GM12865 (cell line): ENCODE measurements at regions not wholly inside any gene's neighbourhood (a gene's known extent, or its start where the extent isn't known, plus 50 kb on each side); places are given as distances from the start of the nearest gene placed in this dataset.

ENCODE experiments used
- DNase-seq: peaks from one replicate; pipeline ENCODE4 v3.0.0; 2010; ENCODE audit warnings: low read depth
- H3K4me3 ChIP-seq: 2 replicates; pipeline ENCODE4 v1.5.1; 2011; ENCODE audit warnings: mild to moderate bottlenecking, low read depth, low read length, control low read depth
- TF ChIP-seq, protein P1 (sequence below): IDR thresholded peaks from 2 replicates; pipeline ENCODE4 v1.5.1; 2011; ENCODE audit warnings: low read length, control low read depth, low read depth, inconsistent platforms; ENCODE audit not compliant: insufficient read depth; ENCODE audit errors: missing control alignments

DNA sequence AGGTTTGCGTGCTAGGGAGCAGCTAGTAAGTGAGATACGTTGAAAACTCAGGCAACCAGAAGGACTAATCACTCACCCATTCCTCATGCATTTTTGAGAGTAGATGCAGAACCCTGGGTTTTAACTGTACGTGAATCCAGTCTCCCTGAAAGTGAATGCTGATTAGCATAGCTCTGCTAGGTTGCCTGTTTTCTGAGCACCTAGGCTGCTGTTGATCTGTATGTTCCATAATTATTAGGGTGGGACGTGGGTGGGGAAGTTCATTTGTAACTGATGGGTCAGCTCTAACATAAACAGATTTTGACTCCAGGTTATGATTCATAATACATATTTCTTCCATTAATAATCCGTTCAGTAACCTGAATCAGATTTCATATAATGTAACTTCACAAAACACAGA lies 379.0 kb upstream of the FANCL start:
- no peak overlapping the region for H3K4me3 ChIP-seq
- DNase-seq, result no peak
- TF ChIP-seq, protein P1, sequence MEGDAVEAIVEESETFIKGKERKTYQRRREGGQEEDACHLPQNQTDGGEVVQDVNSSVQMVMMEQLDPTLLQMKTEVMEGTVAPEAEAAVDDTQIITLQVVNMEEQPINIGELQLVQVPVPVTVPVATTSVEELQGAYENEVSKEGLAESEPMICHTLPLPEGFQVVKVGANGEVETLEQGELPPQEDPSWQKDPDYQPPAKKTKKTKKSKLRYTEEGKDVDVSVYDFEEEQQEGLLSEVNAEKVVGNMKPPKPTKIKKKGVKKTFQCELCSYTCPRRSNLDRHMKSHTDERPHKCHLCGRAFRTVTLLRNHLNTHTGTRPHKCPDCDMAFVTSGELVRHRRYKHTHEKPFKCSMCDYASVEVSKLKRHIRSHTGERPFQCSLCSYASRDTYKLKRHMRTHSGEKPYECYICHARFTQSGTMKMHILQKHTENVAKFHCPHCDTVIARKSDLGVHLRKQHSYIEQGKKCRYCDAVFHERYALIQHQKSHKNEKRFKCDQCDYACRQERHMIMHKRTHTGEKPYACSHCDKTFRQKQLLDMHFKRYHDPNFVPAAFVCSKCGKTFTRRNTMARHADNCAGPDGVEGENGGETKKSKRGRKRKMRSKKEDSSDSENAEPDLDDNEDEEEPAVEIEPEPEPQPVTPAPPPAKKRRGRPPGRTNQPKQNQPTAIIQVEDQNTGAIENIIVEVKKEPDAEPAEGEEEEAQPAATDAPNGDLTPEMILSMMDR, result no peak

DNA sequence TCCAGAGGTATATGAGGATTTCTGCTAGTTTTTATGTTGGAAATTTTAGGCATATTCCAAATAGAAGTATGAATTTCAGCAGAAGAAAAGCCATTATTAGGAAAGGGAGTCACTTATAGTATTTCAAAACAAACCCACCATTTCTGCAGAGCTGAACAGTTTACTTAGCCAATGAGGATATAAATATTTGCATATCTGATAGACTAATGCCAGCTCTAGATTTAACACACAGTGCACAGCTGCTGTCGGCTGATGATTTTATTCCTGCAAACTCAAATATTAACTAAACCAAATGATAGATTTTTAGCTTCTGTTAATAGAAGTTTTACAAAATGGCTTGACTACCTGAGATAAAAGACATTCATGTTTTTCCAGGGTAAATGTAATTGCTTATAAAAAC lies 375.8 kb upstream of the FANCL start:
- no peak overlapping the region for H3K4me3 ChIP-seq
- DNase-seq, result no peak
- TF ChIP-seq, protein P1, result no peak

DNA sequence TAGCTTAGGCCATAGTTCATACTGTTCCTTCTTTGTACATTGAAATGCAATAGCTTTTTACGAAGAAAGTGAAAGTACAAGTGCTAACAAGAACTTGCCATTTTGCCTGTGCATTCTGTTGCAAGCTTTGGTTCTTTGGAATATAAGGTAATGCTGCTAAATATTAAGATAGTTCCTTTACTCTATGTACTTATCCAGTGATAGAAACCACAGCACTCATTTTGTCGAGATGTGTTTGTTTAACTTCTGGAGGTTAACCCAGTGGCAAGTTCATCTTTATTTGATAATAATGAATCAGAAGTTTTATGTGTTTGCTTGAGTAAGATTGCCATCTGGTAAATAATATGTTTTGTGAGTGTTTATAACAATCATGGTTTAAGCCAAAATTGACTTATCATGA lies 373.1 kb upstream of the FANCL start:
- no peak for DNase-seq
- TF ChIP-seq, protein P1, result no peak
- no peak overlapping the region for H3K4me3 ChIP-seq

DNA sequence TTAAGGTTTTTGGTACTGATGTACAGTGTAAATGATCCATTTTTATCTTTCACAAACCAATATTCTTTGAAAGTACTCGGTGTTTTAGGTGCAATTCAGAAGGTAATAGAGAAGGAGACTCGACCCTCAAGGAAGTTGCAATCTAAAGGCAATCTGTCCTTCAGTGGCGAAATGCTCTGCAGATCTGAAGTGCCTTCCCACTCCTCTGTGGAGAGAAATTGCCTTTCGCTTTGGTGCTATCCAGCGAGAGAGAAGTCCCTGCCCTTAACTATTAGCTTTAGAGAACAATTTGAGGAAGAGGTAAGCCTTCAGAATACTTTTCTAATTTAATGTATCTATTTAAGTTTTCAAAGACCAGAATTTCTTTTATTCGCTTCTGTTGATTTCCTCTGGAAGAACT lies 371.8 kb upstream of the FANCL start:
- no peak for DNase-seq
- TF ChIP-seq, protein P1, result no peak
- no peak overlapping the region for H3K4me3 ChIP-seq

DNA sequence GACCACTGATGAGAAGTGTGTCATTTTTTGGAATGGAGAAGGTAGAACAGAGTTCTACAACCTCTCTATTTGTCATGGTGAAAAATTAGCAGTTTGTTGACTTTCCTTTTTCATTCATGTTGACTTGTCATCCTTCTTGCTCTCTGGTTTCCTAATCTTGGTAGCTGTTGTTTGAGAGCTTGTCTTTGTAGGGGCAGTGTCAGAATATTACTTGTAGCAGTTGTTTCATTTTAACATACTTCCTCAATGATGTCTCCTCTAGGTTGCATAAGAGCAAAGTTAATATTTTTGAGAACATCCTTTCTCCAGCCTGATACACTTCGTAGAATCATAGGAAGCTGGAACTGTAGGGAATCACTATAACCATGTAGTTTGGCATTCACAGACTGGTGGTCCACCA lies 368.2 kb upstream of the FANCL start:
- H3K4me3 ChIP-seq, result no peak overlapping the region
- DNase-seq, result no peak
- TF ChIP-seq, protein P1, result no peak

DNA sequence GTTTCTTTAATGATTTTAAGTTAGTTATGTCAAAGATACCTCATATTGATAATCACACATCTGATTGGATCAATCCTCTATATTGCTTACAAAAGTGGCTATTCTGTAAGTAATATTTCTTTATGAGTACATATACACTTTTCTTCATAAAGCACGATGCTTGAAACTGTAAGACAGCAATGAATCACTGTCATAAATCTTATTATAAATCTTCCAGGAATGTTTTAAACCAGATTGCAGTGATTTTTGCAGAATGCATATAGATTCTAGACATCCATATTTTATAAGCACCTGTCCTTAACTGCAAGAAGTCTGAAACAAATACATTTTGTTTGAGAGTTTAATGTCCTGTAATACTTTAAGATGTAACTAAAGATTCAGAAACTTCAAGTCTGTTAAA lies 367.0 kb upstream of the FANCL start:
- TF ChIP-seq, protein P1, result no peak
- H3K4me3 ChIP-seq, result no peak overlapping the region
- DNase-seq, result no peak

DNA sequence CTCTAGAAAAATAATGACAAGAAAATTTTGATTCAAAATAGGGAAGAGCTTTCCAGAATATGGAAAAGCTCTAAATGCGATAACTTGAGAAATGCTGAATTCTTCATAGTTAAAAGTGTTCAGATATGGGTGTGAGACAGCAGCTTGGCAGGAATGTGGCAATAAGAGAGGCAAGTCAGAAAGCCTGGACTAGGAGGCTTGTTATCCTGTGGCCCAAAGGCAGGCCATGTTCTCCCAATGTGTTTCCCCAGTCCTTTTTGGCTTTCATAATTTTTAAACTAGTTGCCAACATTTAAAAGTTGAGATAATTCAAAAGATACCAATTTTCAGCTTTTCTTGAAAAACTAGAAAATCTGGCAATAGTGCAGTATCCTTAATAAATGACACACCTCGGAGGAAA lies 366.3 kb upstream of the FANCL start:
- no peak for DNase-seq
- H3K4me3 ChIP-seq, result no peak overlapping the region
- TF ChIP-seq, protein P1, result no peak
